ENCODE measurements at regions not wholly inside any gene's neighbourhood (a gene's known extent, or its start where the extent isn't known, plus 50 kb on each side); places are given as distances from the start of the nearest gene placed in this dataset.

- Histone ChIP-seq H3K27ac (no peak overlapping the region), H3K4me3 (no peak overlapping the region)
Observed at GRCh38 chr16:49970797-49971431, 54.1 kb upstream of the CNEP1R1 start.

GRCh38 chr16:49972280-49972679, 52.7 kb upstream of the CNEP1R1 start:
- Histone ChIP-seq H3K4me3 (no peak overlapping the region), H3K27ac (no peak overlapping the region)

GRCh38 chr16:49972961-49973360, 52.1 kb upstream of the CNEP1R1 start:
- H3K27ac ChIP-seq: no peak overlapping the region
- H3K4me3 ChIP-seq: no peak overlapping the region

Measured in skin epidermis (tissue), 12 donors.